ENCODE measurements at regions not wholly inside any gene's neighbourhood (a gene's known extent, or its start where the extent isn't known, plus 50 kb on each side); places are given as distances from the start of the nearest gene placed in this dataset.

DNA sequence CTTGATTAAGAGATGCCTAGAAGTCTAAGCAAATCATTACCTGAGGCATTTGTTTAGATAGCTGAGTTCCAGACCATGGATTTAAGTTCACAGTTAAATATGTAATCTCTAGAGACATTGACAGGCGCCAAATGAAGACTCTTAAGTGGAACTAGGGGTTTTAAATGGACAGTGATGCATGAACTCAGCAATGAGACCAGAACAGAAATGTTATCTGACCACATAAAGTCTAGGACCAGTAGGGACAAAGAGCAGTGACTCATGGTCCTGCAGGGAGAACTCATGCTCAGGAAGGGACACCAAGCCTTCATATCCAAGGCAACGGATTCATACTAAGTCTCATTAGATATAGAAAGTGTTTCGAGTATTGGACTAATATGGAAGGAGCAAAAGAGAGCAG, 152.3 kb downstream of the PPARGC1A start:
- no peak for TF ChIP-seq POLR2A (IDR thresholded peaks at IDR 0.05)
- TF ChIP-seq, protein P1, sequence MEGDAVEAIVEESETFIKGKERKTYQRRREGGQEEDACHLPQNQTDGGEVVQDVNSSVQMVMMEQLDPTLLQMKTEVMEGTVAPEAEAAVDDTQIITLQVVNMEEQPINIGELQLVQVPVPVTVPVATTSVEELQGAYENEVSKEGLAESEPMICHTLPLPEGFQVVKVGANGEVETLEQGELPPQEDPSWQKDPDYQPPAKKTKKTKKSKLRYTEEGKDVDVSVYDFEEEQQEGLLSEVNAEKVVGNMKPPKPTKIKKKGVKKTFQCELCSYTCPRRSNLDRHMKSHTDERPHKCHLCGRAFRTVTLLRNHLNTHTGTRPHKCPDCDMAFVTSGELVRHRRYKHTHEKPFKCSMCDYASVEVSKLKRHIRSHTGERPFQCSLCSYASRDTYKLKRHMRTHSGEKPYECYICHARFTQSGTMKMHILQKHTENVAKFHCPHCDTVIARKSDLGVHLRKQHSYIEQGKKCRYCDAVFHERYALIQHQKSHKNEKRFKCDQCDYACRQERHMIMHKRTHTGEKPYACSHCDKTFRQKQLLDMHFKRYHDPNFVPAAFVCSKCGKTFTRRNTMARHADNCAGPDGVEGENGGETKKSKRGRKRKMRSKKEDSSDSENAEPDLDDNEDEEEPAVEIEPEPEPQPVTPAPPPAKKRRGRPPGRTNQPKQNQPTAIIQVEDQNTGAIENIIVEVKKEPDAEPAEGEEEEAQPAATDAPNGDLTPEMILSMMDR (IDR thresholded peaks at IDR 0.05): no peak
